HG02852 (cell line): ENCODE measurements at regions not wholly inside any gene's neighbourhood (a gene's known extent, or its start where the extent isn't known, plus 50 kb on each side); places are given as distances from the start of the nearest gene placed in this dataset.

Experiments
- ATAC-seq: cut with Tn5 transposase; IDR thresholded peaks from one replicate; pipeline ENCODE4 v1.9.1; 2021; ENCODE audit warnings: mild to moderate bottlenecking, moderate library complexity; ENCODE audit not compliant: unreplicated experiment

- ATAC-seq, result no peak
Observed at GRCh38 chr6:140044626-140045025, 670.2 kb upstream of the CITED2 start.

- no peak for ATAC-seq
Observed at GRCh38 chr6:140043762-140044378, 669.4 kb upstream of the CITED2 start.

GRCh38 chr6:140043357-140043756 lies 668.9 kb upstream of the CITED2 start:
- no peak for ATAC-seq

GRCh38 chr6:140041571-140042332 lies 667.3 kb upstream of the CITED2 start:
- no peak for ATAC-seq

- ATAC-seq, result no peak
Observed at GRCh38 chr6:140041056-140041455, 666.6 kb upstream of the CITED2 start.

GRCh38 chr6:140040396-140040795 lies 665.9 kb upstream of the CITED2 start:
- ATAC-seq, result no peak

- no peak for ATAC-seq
Observed at GRCh38 chr6:140039364-140039763, 664.9 kb upstream of the CITED2 start.

GRCh38 chr6:140036196-140036595 lies 661.7 kb upstream of the CITED2 start:
- ATAC-seq, result no peak

GRCh38 chr6:140032189-140032588 lies 657.7 kb upstream of the CITED2 start:
- ATAC-seq, result no peak

- no peak for ATAC-seq
Observed at GRCh38 chr6:140029551-140029950, 655.1 kb upstream of the CITED2 start.

GRCh38 chr6:140027219-140027618 lies 652.8 kb upstream of the CITED2 start:
- ATAC-seq, result no peak

GRCh38 chr6:140026546-140026945 lies 652.1 kb upstream of the CITED2 start:
- no peak for ATAC-seq

- no peak for ATAC-seq
Observed at GRCh38 chr6:140025171-140025570, 650.7 kb upstream of the CITED2 start.

GRCh38 chr6:140020207-140020791 lies 645.9 kb upstream of the CITED2 start:
- ATAC-seq, result no peak

- ATAC-seq, result no peak
Observed at GRCh38 chr6:140018588-140018987, 644.1 kb upstream of the CITED2 start.

- no peak for ATAC-seq
Observed at GRCh38 chr6:140017470-140017869, 643.0 kb upstream of the CITED2 start.

GRCh38 chr6:140012150-140012549 lies 637.7 kb upstream of the CITED2 start:
- no peak for ATAC-seq

GRCh38 chr6:140011537-140011936 lies 637.1 kb upstream of the CITED2 start:
- no peak for ATAC-seq

GRCh38 chr6:140009286-140009685 lies 634.8 kb upstream of the CITED2 start:
- ATAC-seq, result no peak

- ATAC-seq, result no peak
Observed at GRCh38 chr6:140007525-140007924, 633.1 kb upstream of the CITED2 start.

GRCh38 chr6:140003217-140003616 lies 628.8 kb upstream of the CITED2 start:
- ATAC-seq, result no peak

GRCh38 chr6:140002396-140003022 lies 628.1 kb upstream of the CITED2 start:
- ATAC-seq, result no peak
